ENCODE measurements at regions not wholly inside any gene's neighbourhood (a gene's known extent, or its start where the extent isn't known, plus 50 kb on each side); places are given as distances from the start of the nearest gene placed in this dataset.

DNA sequence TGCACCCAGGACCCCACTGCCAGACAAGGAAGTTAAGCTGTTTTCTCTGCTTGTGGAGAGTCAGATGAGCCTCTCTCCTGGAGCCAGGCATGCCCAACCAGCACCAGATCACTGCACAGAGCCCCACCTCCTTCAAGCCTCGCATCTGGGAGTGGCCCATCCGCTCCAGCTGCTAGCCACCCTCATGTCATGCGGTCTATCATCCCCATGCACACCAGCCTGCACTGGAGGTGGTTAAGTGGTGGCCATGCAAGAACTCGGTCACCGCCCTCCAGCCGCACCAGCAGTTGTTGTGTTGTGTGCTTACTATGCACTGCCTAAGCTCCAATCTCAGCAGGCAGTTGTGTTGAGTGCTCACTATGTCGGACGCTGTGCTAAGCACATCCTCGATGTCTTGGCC lies 177.9 kb upstream of the SLC14A2 start:
- intact Hi-C loops (cut with DNase I; ENCODE audit: low total_unique reads) = no loop called here
- in situ Hi-C loops (cut with MboI; ENCODE audit: low sequenced_read_pairs in 4 of 4) = no loop called here
- Histone ChIP-seq H3K4me3 (no peak overlapping the region), H3K27ac (no peak overlapping the region), H3K4me1 (peaks cover 3 to 7% of the 10 kb centered on the region in 2 donors), H3K27me3 (no peaks in the 10 kb centered on the region), H3K36me3 (no peaks in the 10 kb centered on the region), H3K9me3 (no peaks in the 10 kb centered on the region)
- ATAC-seq = no peak
- no peak for TF ChIP-seq POLR2A (IDR thresholded peaks at IDR 0.05)
- TF ChIP-seq, protein P1, sequence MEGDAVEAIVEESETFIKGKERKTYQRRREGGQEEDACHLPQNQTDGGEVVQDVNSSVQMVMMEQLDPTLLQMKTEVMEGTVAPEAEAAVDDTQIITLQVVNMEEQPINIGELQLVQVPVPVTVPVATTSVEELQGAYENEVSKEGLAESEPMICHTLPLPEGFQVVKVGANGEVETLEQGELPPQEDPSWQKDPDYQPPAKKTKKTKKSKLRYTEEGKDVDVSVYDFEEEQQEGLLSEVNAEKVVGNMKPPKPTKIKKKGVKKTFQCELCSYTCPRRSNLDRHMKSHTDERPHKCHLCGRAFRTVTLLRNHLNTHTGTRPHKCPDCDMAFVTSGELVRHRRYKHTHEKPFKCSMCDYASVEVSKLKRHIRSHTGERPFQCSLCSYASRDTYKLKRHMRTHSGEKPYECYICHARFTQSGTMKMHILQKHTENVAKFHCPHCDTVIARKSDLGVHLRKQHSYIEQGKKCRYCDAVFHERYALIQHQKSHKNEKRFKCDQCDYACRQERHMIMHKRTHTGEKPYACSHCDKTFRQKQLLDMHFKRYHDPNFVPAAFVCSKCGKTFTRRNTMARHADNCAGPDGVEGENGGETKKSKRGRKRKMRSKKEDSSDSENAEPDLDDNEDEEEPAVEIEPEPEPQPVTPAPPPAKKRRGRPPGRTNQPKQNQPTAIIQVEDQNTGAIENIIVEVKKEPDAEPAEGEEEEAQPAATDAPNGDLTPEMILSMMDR (IDR thresholded peaks at IDR 0.05 in 4 of 5, conservative IDR thresholded peaks at IDR 0.05 in 1 of 5) = no peak
- DNase-seq = no peak

DNA sequence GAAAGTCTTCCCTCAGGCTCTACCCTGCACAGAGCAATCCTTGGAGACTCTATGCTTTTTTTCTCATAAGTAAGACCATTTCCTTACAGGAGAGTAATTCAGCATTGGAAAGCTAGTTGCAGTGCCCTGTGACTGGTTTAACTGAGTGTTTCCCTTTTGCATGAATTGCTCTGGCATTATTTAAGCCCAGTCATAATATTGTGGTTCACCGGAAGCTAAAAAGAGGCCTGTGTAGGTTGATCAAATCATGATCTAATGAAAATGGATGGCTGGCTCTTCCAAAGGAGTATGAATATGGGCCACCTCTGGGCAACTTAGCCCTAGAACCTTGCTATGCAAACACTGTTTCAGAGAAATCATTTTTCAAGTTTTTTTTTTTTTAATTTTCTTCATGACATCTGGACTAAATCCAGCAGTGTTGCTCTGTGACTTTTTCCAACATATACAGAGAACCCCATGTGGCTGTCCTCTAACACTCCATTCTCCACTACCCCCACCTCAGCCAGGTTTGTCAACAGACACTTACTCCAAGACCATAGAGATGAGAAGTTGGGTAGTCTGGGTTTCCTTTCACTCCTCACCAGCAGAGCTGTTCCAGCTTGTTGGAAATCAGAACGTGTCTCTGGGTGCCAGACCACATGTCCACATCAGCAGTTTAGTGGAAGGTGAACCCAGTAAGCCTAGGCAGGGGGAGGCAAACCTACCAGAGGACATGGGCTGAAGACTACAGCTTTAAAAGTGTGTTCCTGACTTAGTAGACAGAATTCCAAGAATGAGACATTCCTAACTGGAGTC lies 175.2 kb upstream of the SLC14A2 start:
- Histone ChIP-seq H3K27ac (no peak overlapping the region), H3K4me3 (no peak overlapping the region), H3K36me3 (no peaks in the 10 kb centered on the region), H3K27me3 (no peaks in the 10 kb centered on the region), H3K9me3 (no peaks in the 10 kb centered on the region), H3K4me1 (peaks cover 3 to 7% of the 10 kb centered on the region in 2 donors)
- peak in 1 of 2 donors; percentile 49 for ATAC-seq
- TF ChIP-seq, protein P1 (IDR thresholded peaks at IDR 0.05 in 4 of 5, conservative IDR thresholded peaks at IDR 0.05 in 1 of 5) = no peak
- no peak for TF ChIP-seq POLR2A (IDR thresholded peaks at IDR 0.05)
- intact Hi-C loops (cut with DNase I; ENCODE audit: low total_unique reads) (no loop called here), in situ Hi-C loops (cut with MboI; ENCODE audit: low sequenced_read_pairs in 4 of 4) (no loop called here)
- no peak for DNase-seq

DNA sequence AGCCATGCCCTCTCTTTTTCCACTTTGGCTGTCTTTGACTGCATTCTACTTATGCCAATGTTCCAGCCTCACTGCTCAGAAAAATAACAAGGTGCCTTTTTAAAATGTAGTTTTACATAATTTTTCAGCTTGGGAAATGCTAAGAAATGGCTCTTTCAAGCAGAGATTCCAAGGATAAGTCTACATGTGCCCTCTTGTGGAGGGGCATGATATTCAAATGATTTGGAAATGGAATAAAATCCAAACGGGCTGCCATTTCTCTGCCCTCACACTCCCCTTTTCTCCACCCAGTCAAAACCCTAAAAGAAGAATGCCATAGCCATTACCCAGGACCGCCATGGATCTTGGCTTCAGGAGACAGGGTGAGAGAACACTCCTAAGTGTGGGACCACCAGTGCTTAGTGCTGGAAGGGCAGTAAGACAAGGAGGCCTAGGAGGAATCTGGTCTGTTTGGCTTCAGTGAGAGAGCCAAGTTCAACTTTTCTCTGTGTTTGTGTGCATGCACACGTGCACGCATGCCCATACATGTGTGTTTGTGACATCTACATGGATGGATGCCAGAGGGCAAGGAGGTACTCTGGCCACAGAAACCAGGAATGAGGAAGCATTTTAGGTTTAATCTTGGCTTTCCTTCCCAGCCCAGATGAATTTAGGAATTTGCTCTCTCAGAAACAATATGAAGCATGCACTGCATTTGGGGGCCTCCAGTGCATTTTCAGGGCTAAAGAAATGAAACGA lies 174.0 kb upstream of the SLC14A2 start:
- ATAC-seq = no peak
- DNase-seq = no peak
- Histone ChIP-seq H3K4me3 (no peak overlapping the region), H3K27me3 (no peaks in the 10 kb centered on the region), H3K4me1 (peaks cover 3 to 7% of the 10 kb centered on the region in 2 donors), H3K36me3 (no peaks in the 10 kb centered on the region), H3K9me3 (no peaks in the 10 kb centered on the region), H3K27ac (no peak overlapping the region)
- in situ Hi-C loops (cut with MboI; ENCODE audit: low sequenced_read_pairs in 4 of 4) (no loop called here), intact Hi-C loops (cut with DNase I; ENCODE audit: low total_unique reads) (no loop called here)
- TF ChIP-seq, protein P1 (IDR thresholded peaks at IDR 0.05 in 4 of 5, conservative IDR thresholded peaks at IDR 0.05 in 1 of 5) = peak in 1 of 5 experiments; percentile 38
- no peak for TF ChIP-seq POLR2A (IDR thresholded peaks at IDR 0.05)

DNA sequence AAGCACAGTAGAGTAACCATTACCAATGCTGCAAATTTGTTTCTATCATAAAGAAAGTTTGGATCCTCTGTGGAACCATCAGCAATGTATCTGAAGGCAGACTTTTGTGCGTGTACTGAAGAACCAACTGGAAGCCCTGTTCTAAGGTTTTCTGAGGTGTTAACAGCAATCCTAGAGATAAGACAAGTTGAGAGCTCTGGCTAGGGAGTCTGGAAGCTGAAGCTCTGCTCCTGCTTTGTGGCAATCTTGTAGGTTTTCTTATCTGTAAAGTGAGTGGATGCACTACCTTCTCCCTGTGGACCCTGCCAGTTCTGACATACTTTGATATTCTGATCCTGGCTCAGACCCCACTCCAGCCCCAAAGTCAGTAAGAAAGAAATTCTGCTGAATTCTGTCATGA lies 171.2 kb upstream of the SLC14A2 start:
- no peaks in the 10 kb centered on the region for H3K36me3 ChIP-seq
- no peaks in the 10 kb centered on the region for H3K27me3 ChIP-seq
- intact Hi-C loops (cut with DNase I; ENCODE audit: low total_unique reads) = no loop called here
- H3K4me1 ChIP-seq = peaks cover 3 to 8% of the 10 kb centered on the region in 2 donors
- no peak for TF ChIP-seq POLR2A (IDR thresholded peaks at IDR 0.05)
- TF ChIP-seq, protein P1 (IDR thresholded peaks at IDR 0.05 in 4 of 5, conservative IDR thresholded peaks at IDR 0.05 in 1 of 5) = no peak
- H3K4me3 ChIP-seq = no peak overlapping the region
- in situ Hi-C loops (cut with MboI; ENCODE audit: low sequenced_read_pairs in 4 of 4) = no loop called here
- H3K27ac ChIP-seq = no peak overlapping the region
- no peak for ATAC-seq
- DNase-seq = no peak
- no peaks in the 10 kb centered on the region for H3K9me3 ChIP-seq
